ENCODE measurements at regions not wholly inside any gene's neighbourhood (a gene's known extent, or its start where the extent isn't known, plus 50 kb on each side); places are given as distances from the start of the nearest gene placed in this dataset.

GRCh38 chr10:128382225-128382624 lies 256.0 kb upstream of the MKI67 start:
- no peak for TF ChIP-seq CTCF (IDR thresholded peaks at IDR 0.05)
- TF ChIP-seq POLR2A (IDR thresholded peaks at IDR 0.05) = no peak

All from uterus (tissue), 2 donors.